SK-N-SH (cell line): ENCODE measurements at regions not wholly inside any gene's neighbourhood (a gene's known extent, or its start where the extent isn't known, plus 50 kb on each side); places are given as distances from the start of the nearest gene placed in this dataset.

Experiments used
- CTCF ChIA-PET: fragments of 300-600, 350-600 bp; formaldehyde crosslinking; extraction: SDS; loops from one replicate; lab custom pipeline; 2021; lab: Yijun Ruan, JAX
- POLR2A ChIA-PET: fragments of 350-600 bp; sonication (Branson Sonifier 250); formaldehyde crosslinking; extraction: SDS; loops from one replicate; lab custom pipeline; 2020; ENCODE audit warnings: antibody characterized with exemption, inconsistent platforms; lab: Yijun Ruan, JAX
- DNase-seq: peaks from one replicate; pipeline ENCODE4 v3.0.0; 2012
- H2AFZ ChIP-seq: fragments of 200-600 bp; sonication (generic); 2 replicates; pipeline ENCODE4 v1.8.1; 2016; ENCODE audit warnings: antibody characterized with exemption, mild to moderate bottlenecking, low read depth
- H3F3A ChIP-seq: fragments of 200-600 bp; sonication (generic); replicated peaks from 2 replicates; pipeline ENCODE3; 2016; ENCODE audit warnings: antibody characterized with exemption, mild to moderate bottlenecking; ENCODE audit not compliant: insufficient read depth
- H3K27ac ChIP-seq, 2 experiments: fragments of 200-500 bp in 1 of 2; fragments of 200-600 bp in 1 of 2; sonication (Bioruptor generic) in 1 of 2; sonication (generic), shearing (Covaris generic) in 1 of 2; 2 replicates each; pipeline versions ENCODE4 v1.5.1 to v1.6.1; 2014 to 2016; ENCODE audit warnings: low read depth in 2 of 2, inconsistent platforms in 1 of 2, low read length in 1 of 2, mild to moderate bottlenecking in 1 of 2, mixed read lengths in 1 of 2
- H3K27me3 ChIP-seq: fragments of 200-600 bp; sonication (generic), shearing (Covaris generic); 2 replicates; pipeline ENCODE4 v1.6.1; 2016; ENCODE audit warnings: mixed run types; ENCODE audit not compliant: insufficient read depth
- H3K36me3 ChIP-seq, 2 experiments: fragments of 200-500 bp in 1 of 2; fragments of 200-600 bp in 1 of 2; sonication (Bioruptor generic) in 1 of 2; sonication (generic) in 1 of 2; replicated peaks in 1 of 2; 2 replicates each; pipeline versions ENCODE3 to v1.5.1; 2014 to 2016; ENCODE audit warnings: low read length in 1 of 2, mild to moderate bottlenecking in 1 of 2; ENCODE audit not compliant: insufficient read depth in 2 of 2, control insufficient read depth in 1 of 2
- H3K4me1 ChIP-seq, 2 experiments: fragments of 200-500 bp in 1 of 2; fragments of 200-600 bp in 1 of 2; sonication (Bioruptor generic) in 1 of 2; sonication (generic), shearing (Covaris generic) in 1 of 2; 2 replicates each; pipeline versions ENCODE4 v1.5.1 to v1.6.1; 2014 to 2016; ENCODE audit warnings: low read depth in 1 of 2, low read length in 1 of 2, mixed run types in 1 of 2; ENCODE audit not compliant: insufficient read depth in 2 of 2, control insufficient read depth in 1 of 2
- H3K4me2 ChIP-seq: fragments of 200-600 bp; sonication (generic), shearing (Covaris generic); 2 replicates; pipeline ENCODE4 v1.6.1; 2017; ENCODE audit warnings: mixed run types
- H3K4me3 ChIP-seq, 2 experiments: fragments of 200-500 bp in 1 of 2; fragments of 200-600 bp in 1 of 2; sonication (Bioruptor generic) in 1 of 2; sonication (generic), shearing (Covaris generic) in 1 of 2; 2 replicates each; pipeline versions ENCODE4 v1.5.1 to v1.8.1; 2014 to 2016; ENCODE audit warnings: low read depth in 2 of 2, inconsistent platforms in 1 of 2, low read length in 1 of 2, mild to moderate bottlenecking in 1 of 2, mixed read lengths in 1 of 2, moderate library complexity in 1 of 2
- H3K79me2 ChIP-seq: fragments of 200-600 bp; sonication (generic); 2 replicates; pipeline ENCODE4 v1.8.1; 2017; ENCODE audit warnings: mild to moderate bottlenecking; ENCODE audit not compliant: insufficient read depth
- H3K9ac ChIP-seq: fragments of 200-600 bp; sonication (generic); 2 replicates; pipeline ENCODE4 v1.6.1; 2017; ENCODE audit warnings: mixed run types
- H3K9me2 ChIP-seq: fragments of 200-600 bp; sonication (generic); 2 replicates; pipeline ENCODE4 v1.6.1; 2017; ENCODE audit warnings: mixed run types
- H3K9me3 ChIP-seq: fragments of 200-600 bp; sonication (generic); 2 replicates; pipeline ENCODE4 v1.6.1; 2017; ENCODE audit warnings: mixed run types, mild to moderate bottlenecking, moderate library complexity
- H4K20me1 ChIP-seq: fragments of 200-600 bp; sonication (generic); 2 replicates; pipeline ENCODE4 v1.6.1; 2017; ENCODE audit warnings: mild to moderate bottlenecking, mixed run types; ENCODE audit not compliant: insufficient read depth
- CTCF ChIP-seq: fragments of 200-600 bp; sonication (generic); IDR thresholded peaks from 2 replicates; pipeline ENCODE4 v1.6.1; 2017; ENCODE audit warnings: antibody characterized with exemption, mild to moderate bottlenecking, moderate library complexity
- EP300 ChIP-seq, 2 experiments: IDR thresholded peaks; 2 replicates each; pipeline versions ENCODE4 v1.4.0 to v1.6.1; 2012; ENCODE audit warnings: borderline replicate concordance in 1 of 2, low read depth in 1 of 2, low read length in 1 of 2
- FOSL2 ChIP-seq: IDR thresholded peaks from 2 replicates; pipeline ENCODE4 v1.4.0; 2012; ENCODE audit warnings: low read depth, mild to moderate bottlenecking, moderate library complexity, borderline replicate concordance
- FOXM1 ChIP-seq: IDR thresholded peaks from 2 replicates; pipeline ENCODE4 v1.4.0; 2012; ENCODE audit warnings: low read depth, mild to moderate bottlenecking
- IRF3 ChIP-seq: fragments of 150-350 bp; IDR thresholded peaks from 2 replicates; pipeline ENCODE4 v1.6.1; 2016; ENCODE audit warnings: mild to moderate bottlenecking, low read depth, low read length
- JUND ChIP-seq: IDR thresholded peaks from 2 replicates; pipeline ENCODE4 v1.4.0; 2012
- MEF2A ChIP-seq: IDR thresholded peaks from 2 replicates; pipeline ENCODE4 v1.4.0; 2012; ENCODE audit warnings: low read depth, borderline replicate concordance
- MXI1 ChIP-seq: IDR thresholded peaks from 2 replicates; pipeline ENCODE4 v1.6.1; 2012; ENCODE audit warnings: mild to moderate bottlenecking, low read depth, low read length, improper control_type of control experiment
- POLR2AphosphoS5 ChIP-seq: IDR thresholded peaks from 2 replicates; pipeline ENCODE4 v1.6.1; 2012; ENCODE audit warnings: low read depth, low read length
- RAD21 ChIP-seq: IDR thresholded peaks from 2 replicates; pipeline ENCODE4 v1.6.1; 2012; ENCODE audit warnings: mild to moderate bottlenecking, low read length
- RCOR1 ChIP-seq: fragments of 150-350 bp; IDR thresholded peaks from 2 replicates; pipeline ENCODE4 v1.6.1; 2017; ENCODE audit warnings: antibody characterized with exemption, low read length
- REST ChIP-seq: IDR thresholded peaks from 2 replicates; pipeline ENCODE4 v1.6.1; 2012; ENCODE audit warnings: mild to moderate bottlenecking, low read depth, low read length, moderate library complexity
- RFX5 ChIP-seq: IDR thresholded peaks from 2 replicates; pipeline ENCODE4 v1.6.1; 2012; ENCODE audit warnings: mild to moderate bottlenecking, improper control_type of control experiment, low read length
- RXRA ChIP-seq: IDR thresholded peaks from 2 replicates; pipeline ENCODE4 v1.4.0; 2012; ENCODE audit warnings: low read depth, mild to moderate bottlenecking, borderline replicate concordance
- SIN3A ChIP-seq: IDR thresholded peaks from 2 replicates; pipeline ENCODE4 v1.6.1; 2012; ENCODE audit warnings: low read depth, mild to moderate bottlenecking, low read length, moderate library complexity, borderline replicate concordance
- SMC3 ChIP-seq: IDR thresholded peaks from 2 replicates; pipeline ENCODE4 v1.6.1; 2012; ENCODE audit warnings: low read depth, low read length, improper control_type of control experiment
- TEAD4 ChIP-seq: IDR thresholded peaks from 2 replicates; pipeline ENCODE4 v1.4.0; 2012; ENCODE audit warnings: mild to moderate bottlenecking, borderline replicate concordance; ENCODE audit not compliant: insufficient read depth
- USF1 ChIP-seq: IDR thresholded peaks from 2 replicates; pipeline ENCODE4 v1.4.0; 2012; ENCODE audit warnings: low read depth, borderline replicate concordance
- WGBS: methylation state at CpG from one replicate; pipeline ENCODE4 v1.1.6; 2017; ENCODE audit warnings: low lambda C conversion rate; 5-methylcytosine and 5-hydroxymethylcytosine counted together

- TF ChIP-seq REST (no peak), USF1 (no peak), RCOR1 (no peak), FOXM1 (no peak)
Measured at GRCh38 chr7:53697913-53698312, 662.5 kb downstream of the POM121L12 start (continued).

- 33% methylated on average over 5 of the region's 5 CpGs for WGBS
- CTCF ChIA-PET: no interaction called here
Measured at GRCh38 chr7:53699215-53699837, 663.9 kb downstream of the POM121L12 start.

GRCh38 chr7:53719122-53719521, 683.7 kb downstream of the POM121L12 start:
- no peaks in the 10 kb centered on the region for H4K20me1 ChIP-seq
- no peaks in the 10 kb centered on the region for H3K27me3 ChIP-seq
- no peak overlapping the region for H3K4me3 ChIP-seq
- no peak for DNase-seq
- H3F3A ChIP-seq: no peaks in the 10 kb centered on the region
- no peaks in the 10 kb centered on the region for H3K4me1 ChIP-seq
- no peak overlapping the region for H2AFZ ChIP-seq
- no peak overlapping the region for H3K4me2 ChIP-seq
- ChIA-PET POLR2A (no interaction called here), CTCF (interaction anchor here (0.7 kb wide), 1 partner anchor 10 kb away, joined by 4 read pairs; no protein-coding TSS in a partner anchor)
- no peaks in the 10 kb centered on the region for H3K36me3 ChIP-seq
- 4% methylated on average over 3 of the region's 3 CpGs for WGBS
- no peak overlapping the region for H3K27ac ChIP-seq
- H3K9me2 ChIP-seq: no peaks in the 10 kb centered on the region
- 0 out of 2 replicates have a peak, but pooled peaks cover 5% of the 10 kb centered on the region for H3K9me3 ChIP-seq
- H3K79me2 ChIP-seq: no peaks in the 10 kb centered on the region
- H3K9ac ChIP-seq: no peak overlapping the region
- TF ChIP-seq RXRA: no peak
- TF ChIP-seq FOSL2: no peak
- no peak for TF ChIP-seq IRF3
- TF ChIP-seq MEF2A: no peak
- TF ChIP-seq POLR2AphosphoS5: no peak
- TF ChIP-seq RAD21: no peak
- TF ChIP-seq TEAD4: no peak
- TF ChIP-seq EP300 (IDR thresholded peaks at IDR 0.05; ENCODE audit: borderline replicate concordance in 1 of 2, low read depth in 1 of 2, low read length in 1 of 2): no peak
- TF ChIP-seq SIN3A: no peak
- TF ChIP-seq MXI1: no peak
- TF ChIP-seq CTCF: no peak
- no peak for TF ChIP-seq SMC3
- TF ChIP-seq RFX5: no peak
- TF ChIP-seq JUND: no peak

More at GRCh38 chr7:53699215-53699837, 663.9 kb downstream of the POM121L12 start:
- H3K79me2 ChIP-seq: no peaks in the 10 kb centered on the region
- no peak overlapping the region for H3K4me3 ChIP-seq
- H3K9me2 ChIP-seq: peaks cover 13% of the 10 kb centered on the region
- H4K20me1 ChIP-seq: no peaks in the 10 kb centered on the region
- no peaks in the 10 kb centered on the region for H3F3A ChIP-seq
- no peak overlapping the region for H3K9ac ChIP-seq
- no peak for DNase-seq
- H2AFZ ChIP-seq: no peak overlapping the region
- no peaks in the 10 kb centered on the region for H3K36me3 ChIP-seq
- no peaks in the 10 kb centered on the region; the same call in 1 of the 2 replicates for H3K9me3 ChIP-seq
- H3K4me2 ChIP-seq: no peak overlapping the region
- H3K27me3 ChIP-seq: no peaks in the 10 kb centered on the region
- POLR2A ChIA-PET: no interaction called here
- H3K27ac ChIP-seq: no peak overlapping the region
- H3K4me1 ChIP-seq: no peaks in the 10 kb centered on the region; a peak in 1 of 4 replicates
- no peak for TF ChIP-seq SMC3
